HG02981 (cell line): ENCODE measurements at regions not wholly inside any gene's neighbourhood (a gene's known extent, or its start where the extent isn't known, plus 50 kb on each side); places are given as distances from the start of the nearest gene placed in this dataset.

Source experiments
- ATAC-seq: cut with Tn5 transposase; IDR thresholded peaks from one replicate; pipeline ENCODE4 v1.9.1; 2021; ENCODE audit warnings: mild to moderate bottlenecking, moderate library complexity; ENCODE audit not compliant: unreplicated experiment

DNA sequence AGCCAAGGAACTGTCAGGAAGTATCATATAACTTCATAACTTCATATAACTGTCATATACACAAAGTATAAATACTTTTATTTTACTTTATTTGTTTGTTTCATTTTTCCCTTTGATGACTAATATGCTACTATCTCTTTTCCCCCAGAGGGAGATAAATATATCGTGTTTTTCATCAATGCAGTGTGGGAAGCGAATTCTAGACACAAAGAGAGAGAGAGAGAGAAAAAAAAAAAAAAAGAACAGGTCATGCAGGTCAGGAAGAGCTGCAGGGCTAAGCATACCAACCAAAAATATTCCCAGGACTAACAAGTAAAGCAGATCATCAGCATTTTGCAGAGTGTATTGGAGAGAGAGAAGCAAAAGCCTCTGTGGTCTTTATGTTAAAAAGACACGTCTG is 1849.2 kb downstream of the STIM2 start:
- ATAC-seq, result no peak

DNA sequence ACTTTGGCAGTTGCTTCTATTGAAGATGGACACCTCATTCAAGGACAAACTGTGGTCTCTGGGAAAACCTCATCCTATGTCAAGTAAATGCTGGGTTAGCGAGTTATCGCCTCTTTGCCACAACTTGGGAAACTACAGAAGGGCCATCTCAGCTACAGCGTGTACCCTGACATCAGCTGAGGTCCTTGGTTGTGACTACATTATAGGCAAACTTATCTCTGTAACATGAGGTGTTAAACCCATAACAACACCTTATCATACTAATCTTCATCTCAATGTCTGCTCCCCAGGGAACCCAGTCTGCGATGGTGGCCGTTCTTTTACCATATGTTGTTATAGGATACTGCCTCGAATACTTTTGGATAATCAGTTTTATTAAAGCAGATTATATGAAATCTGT is 1862.7 kb downstream of the STIM2 start:
- no peak for ATAC-seq

DNA sequence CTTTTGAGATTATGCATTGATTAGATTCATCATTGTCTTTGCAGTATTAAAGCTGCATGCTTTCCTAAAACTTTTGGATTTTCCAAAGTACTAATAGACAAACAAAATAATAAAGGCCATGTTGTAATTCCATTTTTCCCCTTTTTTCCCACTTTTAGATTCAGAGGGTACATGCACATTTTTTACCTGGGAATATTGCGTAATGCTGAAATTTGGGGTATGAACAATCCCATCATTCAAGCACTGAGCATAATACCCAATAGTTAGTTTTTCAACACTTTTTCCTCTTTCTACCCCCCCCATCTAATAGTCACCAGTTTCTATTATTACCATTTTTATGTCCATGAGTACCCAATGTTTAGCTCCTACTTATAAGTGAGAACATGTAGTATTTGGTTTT is 1863.6 kb downstream of the STIM2 start:
- ATAC-seq, result no peak

DNA sequence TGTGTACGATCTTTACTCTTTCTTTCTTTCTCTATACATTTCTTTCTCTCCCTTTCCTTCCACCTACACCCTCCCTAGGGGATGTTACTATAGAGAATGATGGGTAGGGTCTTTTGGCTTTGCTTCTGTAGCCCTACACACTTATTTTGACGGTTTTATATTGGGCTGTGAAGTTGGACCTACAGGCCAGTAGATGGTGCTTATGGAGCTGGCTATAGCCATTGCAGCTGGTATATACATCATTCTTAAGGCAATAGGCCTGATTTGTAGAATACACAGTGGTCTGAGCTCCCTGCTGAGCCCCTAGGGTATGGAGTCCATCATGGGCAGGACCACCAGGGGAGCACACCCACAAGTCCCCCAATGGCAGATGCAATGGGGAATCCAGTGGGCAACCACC is 1869.7 kb downstream of the STIM2 start:
- ATAC-seq, result no peak

DNA sequence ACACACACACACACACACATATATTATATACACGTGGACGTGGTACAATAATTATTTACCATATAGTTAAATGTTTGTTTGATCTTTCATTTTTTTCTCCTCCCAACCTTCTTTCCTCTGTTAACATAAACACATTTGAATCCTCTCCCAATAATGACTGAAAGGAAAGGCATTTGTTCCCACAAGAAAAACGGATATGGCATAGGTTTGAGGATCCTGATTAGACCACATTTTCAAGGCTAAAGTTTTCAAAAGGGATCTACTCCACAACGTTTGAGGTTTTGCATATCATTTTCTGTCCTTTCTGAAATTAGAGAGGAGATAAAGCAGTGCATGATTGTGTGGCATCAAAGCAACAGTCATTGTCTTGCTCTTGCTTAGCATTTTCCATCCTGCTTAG is 1883.4 kb downstream of the STIM2 start:
- ATAC-seq, result no peak

DNA sequence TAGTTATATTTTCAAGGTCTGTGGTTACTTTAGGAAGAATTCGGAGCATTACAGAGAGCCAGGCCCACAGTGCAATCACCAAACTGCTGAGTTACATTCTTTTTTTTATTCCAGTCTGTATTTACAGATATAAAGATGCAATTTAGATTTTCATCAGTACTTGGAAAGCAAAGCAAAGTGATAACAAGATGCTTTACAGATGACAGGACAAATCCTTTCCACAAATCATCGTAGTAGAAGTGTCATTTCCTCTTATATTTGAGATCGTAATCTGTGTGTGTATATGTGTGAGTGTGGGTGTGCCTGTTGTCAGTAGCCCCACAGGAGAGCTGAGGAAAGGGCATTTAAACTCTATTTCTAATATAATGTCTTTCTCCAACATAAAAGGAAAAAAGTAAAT is 1893.7 kb downstream of the STIM2 start:
- ATAC-seq, result no peak

DNA sequence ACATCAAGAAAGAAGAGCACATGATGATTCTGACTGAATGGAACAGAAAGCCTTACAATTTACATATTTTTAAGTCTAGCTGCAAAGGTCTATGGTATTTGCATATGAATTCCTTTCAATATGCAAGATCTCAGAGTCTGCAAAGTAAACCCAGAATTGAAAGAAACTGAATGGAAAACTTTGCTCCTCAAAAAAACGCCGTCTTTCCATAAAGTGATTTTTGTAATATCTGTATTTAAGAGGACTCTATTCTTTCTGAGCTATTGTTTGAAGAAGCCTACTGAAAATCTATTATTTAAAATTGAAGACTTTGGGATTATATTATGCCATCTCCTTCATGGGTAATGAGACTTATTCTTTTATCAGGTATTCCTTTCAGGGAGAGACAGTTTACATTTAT is 1894.4 kb downstream of the STIM2 start:
- ATAC-seq, result no peak

DNA sequence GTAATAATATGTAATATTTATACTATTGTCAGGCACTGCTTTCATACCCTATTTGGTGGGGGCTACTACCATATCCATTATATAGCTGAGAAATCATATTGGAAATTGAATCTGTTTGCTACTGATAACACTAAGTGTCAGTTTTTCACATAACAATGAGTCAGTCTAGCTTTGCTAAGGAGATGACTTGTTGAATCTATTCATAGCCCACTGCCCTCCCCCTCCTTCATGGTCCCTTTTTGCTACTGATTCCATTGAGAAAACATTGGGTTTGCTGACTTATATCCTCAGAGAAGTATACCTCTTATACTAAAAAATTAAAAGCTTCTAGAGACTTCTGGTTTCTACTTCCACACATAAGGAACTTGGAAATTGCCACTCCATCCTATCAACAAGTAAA is 1898.4 kb downstream of the STIM2 start:
- no peak for ATAC-seq

DNA sequence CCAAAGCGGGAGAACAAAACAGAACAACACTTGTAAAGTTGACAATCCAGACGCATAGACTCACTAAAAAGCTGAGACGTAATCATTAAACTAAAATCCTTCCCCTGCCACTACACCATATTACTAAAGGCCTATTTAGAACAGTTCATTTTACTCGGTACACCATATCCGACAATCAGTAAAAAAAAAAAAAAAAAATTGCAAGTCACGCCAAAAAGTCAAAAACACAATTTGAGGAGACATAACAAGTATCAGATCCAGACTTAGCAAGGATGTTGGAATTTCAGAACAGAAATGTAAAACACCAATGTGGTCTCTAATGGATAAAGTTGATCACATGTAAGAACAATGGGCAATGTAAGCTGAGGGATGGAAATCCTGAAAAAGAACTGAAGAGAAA is 1899.4 kb downstream of the STIM2 start:
- no peak for ATAC-seq

DNA sequence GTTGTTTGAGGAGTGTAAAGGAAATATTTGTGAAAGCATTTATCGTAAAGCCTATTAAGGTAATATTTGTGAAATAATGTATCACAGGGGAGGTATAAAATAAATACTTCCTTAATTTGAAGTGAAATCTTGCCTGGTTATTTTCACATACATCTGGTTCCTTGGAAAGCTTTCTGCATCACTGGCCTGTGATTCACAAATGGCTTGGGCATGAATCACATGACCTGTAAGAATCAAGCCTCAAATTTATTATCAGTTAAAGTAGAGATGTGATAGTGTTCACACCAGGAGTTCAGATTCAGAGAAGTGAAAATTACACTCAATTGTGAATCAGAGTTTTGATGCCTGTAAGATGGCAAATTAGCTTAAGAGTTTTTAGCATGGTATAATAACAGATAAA is 1911.4 kb downstream of the STIM2 start:
- no peak for ATAC-seq

DNA sequence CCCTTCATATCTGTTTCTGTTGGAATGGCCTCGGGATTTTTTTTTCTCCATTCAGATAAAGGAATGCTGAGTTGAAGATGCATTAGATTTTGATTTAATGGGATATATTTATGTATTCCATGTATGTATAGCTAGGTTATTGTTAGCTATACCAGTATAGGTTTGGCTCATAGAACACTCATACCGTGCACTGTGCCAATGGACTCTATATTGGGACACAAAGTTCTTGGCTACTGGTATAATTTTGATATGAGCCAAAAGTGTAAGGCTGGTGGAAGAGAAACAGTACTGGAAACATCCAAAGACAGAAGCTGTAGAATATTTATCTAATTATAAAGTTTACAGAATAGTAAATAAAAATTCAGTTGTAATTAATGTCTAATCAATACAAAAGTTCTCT is 1912.1 kb downstream of the STIM2 start:
- ATAC-seq, result no peak

DNA sequence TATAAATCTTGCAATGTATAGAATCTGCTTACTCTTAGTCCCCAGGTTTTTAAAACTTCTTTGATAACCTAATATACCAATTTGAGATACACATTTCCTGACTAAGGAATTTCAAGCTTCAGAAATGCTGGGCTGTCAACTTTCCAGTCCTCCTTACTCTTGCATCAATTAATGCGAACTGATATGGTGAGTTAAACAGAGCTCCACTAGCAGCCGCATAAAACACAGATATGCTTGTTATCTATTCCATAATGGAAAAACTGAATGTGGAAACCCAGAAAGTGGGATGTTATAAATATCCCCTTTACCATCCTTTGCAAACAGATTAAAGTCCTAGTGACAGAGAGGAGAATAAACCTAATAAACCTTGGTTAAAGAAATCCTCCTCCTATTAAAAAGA is 1913.7 kb downstream of the STIM2 start:
- ATAC-seq, result no peak

DNA sequence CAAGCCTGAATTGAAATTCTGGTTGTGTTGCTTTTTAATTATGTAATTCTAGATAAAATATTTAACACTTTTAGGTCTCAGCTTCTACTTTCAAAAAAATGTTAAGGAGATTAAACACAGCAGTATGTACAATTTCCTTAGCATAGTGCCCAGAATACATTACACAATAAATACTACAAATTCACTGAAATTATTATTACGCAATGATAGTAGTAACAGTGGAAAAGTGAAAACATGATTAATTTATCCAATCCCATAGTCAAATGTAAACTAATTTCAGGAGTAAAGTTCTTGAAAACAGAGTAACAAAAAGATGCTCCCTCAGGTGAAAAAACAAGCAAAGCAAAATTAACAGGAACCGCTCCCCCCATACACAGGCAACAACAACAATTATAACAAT is 1915.4 kb downstream of the STIM2 start:
- no peak for ATAC-seq

DNA sequence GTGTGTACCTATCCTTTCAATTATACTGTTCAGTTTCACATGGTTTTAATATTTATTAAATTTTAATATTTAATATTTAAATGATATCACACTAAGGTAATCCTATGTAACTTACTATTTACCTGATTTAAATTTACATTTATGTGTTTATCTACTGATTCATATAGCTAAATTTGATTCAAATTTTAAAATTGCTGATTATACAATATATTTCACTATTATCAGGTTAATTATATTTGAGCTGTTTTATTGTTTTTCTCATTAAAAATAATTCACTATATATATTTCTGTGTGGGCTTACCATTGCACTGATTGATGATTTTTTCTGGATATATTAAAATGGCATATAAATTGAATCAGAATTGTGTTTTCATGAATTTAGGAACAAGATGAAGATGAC is 1923.5 kb downstream of the STIM2 start:
- ATAC-seq, result no peak

DNA sequence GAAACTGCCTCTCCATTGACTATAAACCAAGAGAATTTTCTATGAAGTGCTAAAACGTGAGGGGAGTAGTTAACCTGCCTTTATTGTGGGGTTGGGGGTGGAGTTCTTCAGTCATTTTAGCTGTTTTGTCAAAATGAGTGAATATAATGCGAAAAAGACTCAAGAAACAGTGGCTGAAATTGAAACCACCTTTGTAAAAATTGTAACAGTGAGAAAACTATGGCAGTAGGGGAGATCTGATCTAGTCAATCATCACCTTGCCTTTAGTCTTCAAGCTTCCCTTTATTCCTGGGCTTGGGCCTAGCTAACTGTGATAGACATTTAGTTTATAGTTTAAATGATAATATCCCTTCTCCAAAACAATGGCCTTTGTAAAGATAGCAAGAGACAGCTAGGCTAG is 1927.3 kb downstream of the STIM2 start:
- ATAC-seq, result no peak

DNA sequence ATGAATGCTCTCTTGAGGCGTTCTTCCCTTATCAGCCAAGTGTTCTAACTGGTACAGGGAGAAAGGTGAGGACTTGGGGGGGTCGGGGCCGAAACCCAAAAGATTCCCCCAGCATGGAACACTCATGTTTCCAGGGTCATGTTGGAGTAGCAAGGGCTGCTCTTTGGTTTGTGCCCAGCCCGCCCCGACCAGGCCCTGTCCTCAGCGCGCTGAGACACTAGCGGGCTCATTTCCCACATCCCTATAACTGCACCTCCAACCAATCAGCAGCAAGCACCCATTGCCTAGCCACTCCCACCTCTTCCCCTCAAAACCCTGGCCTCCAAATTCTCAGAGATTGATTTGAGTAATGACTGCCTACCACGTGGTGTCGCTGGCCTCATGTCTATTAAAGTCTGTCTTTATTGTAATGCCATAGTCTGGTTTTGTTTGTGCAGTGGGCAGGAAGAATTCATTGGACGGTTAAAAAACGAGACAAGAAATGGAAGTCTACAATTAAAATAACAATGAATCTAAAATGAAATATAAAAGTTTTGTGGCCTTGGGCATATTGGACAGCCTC is 1928.4 kb downstream of the STIM2 start:
- ATAC-seq, result no peak

DNA sequence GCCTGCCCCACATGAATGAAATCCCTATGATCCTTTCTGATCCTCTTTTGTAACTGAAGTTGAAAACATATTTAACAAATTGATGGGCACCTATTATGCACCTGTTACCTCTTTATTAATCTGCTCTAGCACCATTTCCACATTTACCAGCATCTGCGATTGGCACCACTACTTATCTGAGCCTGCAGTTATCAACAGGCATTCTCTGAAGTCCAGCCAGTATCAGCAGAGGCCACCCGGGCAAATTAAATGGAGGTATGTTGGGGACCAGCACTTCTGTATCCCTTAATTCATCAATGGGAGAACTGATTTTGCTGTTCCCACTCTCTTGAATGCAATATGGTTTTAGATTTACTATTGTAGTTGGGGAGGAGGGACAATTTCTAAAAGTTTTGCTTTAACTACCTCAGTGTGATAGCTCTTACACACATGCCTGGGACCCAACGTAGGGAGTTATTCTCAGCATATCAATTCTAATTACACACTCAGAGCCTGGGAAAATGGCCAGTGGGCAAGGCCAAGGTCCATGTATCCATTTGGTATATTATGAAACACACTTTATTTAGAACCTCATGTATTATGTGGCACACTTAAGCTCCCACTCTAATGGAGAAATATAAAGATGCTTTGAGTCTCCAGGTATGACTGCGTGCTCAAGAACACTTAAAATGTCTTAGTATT is 1927.1 kb upstream of the PCDH7 start:
- no peak for ATAC-seq

DNA sequence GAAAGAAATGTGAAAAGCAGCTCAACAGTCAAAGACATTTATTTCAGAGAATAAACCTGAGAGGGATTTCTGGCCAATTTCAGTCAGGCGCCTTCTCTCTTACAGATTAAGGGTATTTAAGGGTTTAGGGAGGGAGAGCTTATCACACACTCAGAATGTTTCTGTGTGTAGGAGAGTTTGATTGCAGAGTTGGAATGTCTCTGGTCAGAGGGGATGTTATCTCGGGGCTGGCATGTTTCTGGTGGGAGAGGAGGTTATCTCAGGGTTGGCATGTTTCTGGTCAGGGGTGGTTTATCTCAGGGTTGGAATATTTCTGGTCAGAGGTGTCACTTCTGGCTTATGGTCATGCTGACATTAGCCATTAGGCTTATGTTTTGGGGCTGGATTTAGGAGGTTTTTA is 1920.5 kb upstream of the PCDH7 start:
- ATAC-seq, result no peak

DNA sequence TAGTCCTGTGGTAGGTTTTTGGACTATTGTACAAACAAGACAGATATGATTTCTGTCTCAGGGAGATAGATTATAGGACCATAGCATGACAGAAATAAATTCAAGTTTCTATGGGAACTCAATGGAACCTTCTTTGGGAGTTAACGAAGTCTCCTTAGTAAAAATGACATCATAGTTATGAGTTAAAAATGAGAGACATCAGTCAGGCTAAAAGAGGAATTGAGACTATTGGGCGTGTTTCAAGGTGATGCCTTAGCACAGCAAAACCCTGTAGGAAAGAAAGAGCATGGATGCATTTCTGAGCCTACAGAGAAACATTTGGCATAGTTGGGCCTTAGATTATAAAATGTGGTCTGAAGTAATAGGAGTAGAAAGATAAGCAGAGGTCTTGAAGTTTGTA is 1909.1 kb upstream of the PCDH7 start:
- ATAC-seq, result no peak

DNA sequence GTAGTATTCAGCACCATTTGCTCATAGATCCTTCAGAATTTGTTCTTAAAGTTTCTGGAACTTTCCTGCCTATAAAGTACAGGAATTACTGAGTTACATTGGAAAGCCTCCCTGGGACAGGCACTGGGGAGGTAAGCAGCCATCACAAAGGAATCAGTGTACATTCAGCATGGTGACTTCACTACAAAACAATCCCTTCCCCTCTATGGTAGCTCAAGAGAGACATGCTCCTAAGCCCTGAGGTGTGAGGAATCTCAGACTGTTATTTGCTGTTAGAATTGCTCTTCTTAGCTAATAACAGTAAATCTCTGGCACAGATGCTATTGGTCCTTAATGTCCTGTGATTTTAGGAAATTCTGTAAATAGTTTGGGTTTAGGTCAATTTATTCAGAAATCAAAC is 1898.0 kb upstream of the PCDH7 start:
- no peak for ATAC-seq

DNA sequence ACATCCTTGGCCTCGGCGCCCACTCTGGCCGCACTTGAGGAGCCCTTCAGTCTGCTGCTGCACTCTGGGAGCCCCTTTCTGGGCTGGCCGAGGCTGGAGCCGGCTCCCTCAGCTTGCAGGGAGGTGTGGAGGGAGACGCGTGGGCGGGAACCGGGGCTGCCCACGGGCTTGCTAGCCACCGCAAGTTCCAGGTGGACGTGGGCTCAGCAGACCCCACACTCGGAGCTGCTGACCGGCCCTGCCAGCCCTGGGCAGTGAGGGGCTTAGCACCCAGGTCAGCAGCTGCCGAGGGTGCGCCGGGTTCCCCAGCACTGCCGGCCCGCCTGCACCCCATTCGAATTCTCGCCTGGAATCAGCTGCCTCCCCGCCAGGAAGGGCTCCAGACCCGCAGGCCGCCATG is 1892.3 kb upstream of the PCDH7 start:
- no peak for ATAC-seq

DNA sequence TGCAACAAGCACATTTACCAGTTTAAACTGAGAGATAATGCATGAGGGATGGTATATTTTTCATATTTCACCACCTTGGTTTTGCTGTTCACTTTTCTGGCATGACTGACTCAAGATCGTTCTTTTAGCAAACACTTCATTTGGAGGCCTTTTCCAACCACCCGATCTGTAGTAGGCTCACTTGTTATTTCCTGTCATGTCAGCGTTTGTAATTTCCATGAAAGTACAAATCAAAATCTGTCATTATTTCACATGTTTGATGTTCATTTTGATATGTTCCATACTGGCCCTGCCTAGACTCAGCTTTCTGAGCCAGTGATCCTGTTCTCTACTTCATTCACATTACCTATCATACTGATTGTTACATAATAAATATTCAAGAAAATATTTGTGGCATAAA is 1888.3 kb upstream of the PCDH7 start:
- no peak for ATAC-seq

DNA sequence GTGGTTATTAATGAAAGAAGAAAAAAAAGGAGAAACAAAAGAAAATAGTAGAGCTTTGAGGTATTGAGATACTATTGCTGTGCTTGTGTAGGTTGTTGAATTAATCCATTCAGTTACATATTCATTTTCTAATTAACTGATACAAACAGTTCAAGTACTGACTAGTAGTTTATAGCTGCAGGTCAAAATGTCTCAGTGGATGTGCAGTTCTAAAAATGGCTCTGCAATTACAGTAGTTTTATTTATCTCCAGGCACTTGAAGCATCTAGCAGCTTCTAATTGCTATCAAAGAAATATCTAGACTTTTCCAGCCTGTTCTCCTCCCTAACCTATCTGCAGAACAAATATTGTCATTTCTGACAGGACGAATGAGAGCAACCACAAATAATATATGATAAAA is 1887.7 kb upstream of the PCDH7 start:
- no peak for ATAC-seq
